ENCODE measurements at regions not wholly inside any gene's neighbourhood (a gene's known extent, or its start where the extent isn't known, plus 50 kb on each side); places are given as distances from the start of the nearest gene placed in this dataset.

- no peak overlapping the region for H3K4me3 ChIP-seq (replicated peaks; ENCODE audit: low read depth, low read length)
- TF ChIP-seq CTCF (IDR thresholded peaks at IDR 0.05; ENCODE audit: low read length, missing control alignments): no peak
- DNase-seq (ENCODE audit: low read depth): no peak
These were observed 132.2 kb upstream of the RREB1 start for GRCh38 chr6:6975459-6976111.

GRCh38 chr6:6976193-6976592 lies 131.6 kb upstream of the RREB1 start:
- no peak for TF ChIP-seq CTCF (IDR thresholded peaks at IDR 0.05; ENCODE audit: low read length, missing control alignments)
- no peak for DNase-seq (ENCODE audit: low read depth)
- H3K4me3 ChIP-seq (replicated peaks; ENCODE audit: low read depth, low read length): no peak overlapping the region

GRCh38 chr6:6978731-6979130 lies 129.0 kb upstream of the RREB1 start:
- no peak overlapping the region for H3K4me3 ChIP-seq (replicated peaks; ENCODE audit: low read depth, low read length)

GRCh38 chr6:6980999-6981597 lies 126.7 kb upstream of the RREB1 start:
- DNase-seq (ENCODE audit: low read depth): no peak
- no peak for TF ChIP-seq CTCF (IDR thresholded peaks at IDR 0.05; ENCODE audit: low read length, missing control alignments)
- H3K4me3 ChIP-seq (replicated peaks; ENCODE audit: low read depth, low read length): no peak overlapping the region

More at GRCh38 chr6:6978731-6979130, 129.0 kb upstream of the RREB1 start:
- DNase-seq (ENCODE audit: low read depth): no peak
- no peak for TF ChIP-seq CTCF (IDR thresholded peaks at IDR 0.05; ENCODE audit: low read length, missing control alignments)

- TF ChIP-seq CTCF (IDR thresholded peaks at IDR 0.05; ENCODE audit: low read length, missing control alignments): no peak
- no peak overlapping the region for H3K4me3 ChIP-seq (replicated peaks; ENCODE audit: low read depth, low read length)
- no peak for DNase-seq (ENCODE audit: low read depth)
These were observed 126.0 kb upstream of the RREB1 start for GRCh38 chr6:6981681-6982322.

GRCh38 chr6:6982663-6983062 lies 125.1 kb upstream of the RREB1 start:
- TF ChIP-seq CTCF (IDR thresholded peaks at IDR 0.05; ENCODE audit: low read length, missing control alignments): no peak
- H3K4me3 ChIP-seq (replicated peaks; ENCODE audit: low read depth, low read length): no peak overlapping the region
- no peak for DNase-seq (ENCODE audit: low read depth)

Data from fibroblast of pulmonary artery (primary cell).